ENCODE measurements at regions not wholly inside any gene's neighbourhood (a gene's known extent, or its start where the extent isn't known, plus 50 kb on each side); places are given as distances from the start of the nearest gene placed in this dataset.

- WGBS, 2 donors: 58 to 76% methylated on average over 7 to 10 of the region's 10 CpGs
- H3K4me1 ChIP-seq: no peaks in the 10 kb centered on the region
- H3K27me3 ChIP-seq: no peaks in the 10 kb centered on the region
- no peak for TF ChIP-seq CTCF (IDR thresholded peaks at IDR 0.05)
- no peak for TF ChIP-seq POLR2A (IDR thresholded peaks at IDR 0.05)
- H3K27ac ChIP-seq: no peak overlapping the region
- DNase-seq: peak; percentile 45
- H3K36me3 ChIP-seq (ENCODE audit: low read depth, missing control alignments): no peaks in the 10 kb centered on the region
- no peaks in the 10 kb centered on the region for H3K9me3 ChIP-seq
- intact Hi-C loops (cut with DNase I; ENCODE audit: low total_unique reads): no loop called here
- H3K4me3 ChIP-seq: no peak overlapping the region
Observed at GRCh38 chr10:42960991-42961795, 115.7 kb upstream of the RET start.

GRCh38 chr10:42961796-42962109 lies 115.1 kb upstream of the RET start:
- no peak overlapping the region for H3K27ac ChIP-seq
- 58 to 80% methylated on average over 1 to 6 of the region's 6 CpGs for WGBS, 2 donors

GRCh38 chr10:42962110-42962901 lies 114.6 kb upstream of the RET start:
- no peak for DNase-seq
- H3K27ac ChIP-seq: no peak overlapping the region
- no peak for TF ChIP-seq POLR2A (IDR thresholded peaks at IDR 0.05)
- intact Hi-C loops (cut with DNase I; ENCODE audit: low total_unique reads): no loop called here
- no peaks in the 10 kb centered on the region for H3K36me3 ChIP-seq (ENCODE audit: low read depth, missing control alignments)
- no peak overlapping the region for H3K4me3 ChIP-seq
- H3K4me1 ChIP-seq: no peaks in the 10 kb centered on the region
- no peaks in the 10 kb centered on the region for H3K9me3 ChIP-seq
- 51 to 64% methylated on average over 2 to 16 of the region's 16 CpGs for WGBS, 2 donors
- H3K27me3 ChIP-seq: no peaks in the 10 kb centered on the region

More at GRCh38 chr10:42961796-42962109, 115.1 kb upstream of the RET start:
- Histone ChIP-seq H3K4me3 (no peak overlapping the region), H3K4me1 (no peaks in the 10 kb centered on the region), H3K9me3 (no peaks in the 10 kb centered on the region), H3K27me3 (no peaks in the 10 kb centered on the region), H3K36me3 (ENCODE audit: low read depth, missing control alignments) (no peaks in the 10 kb centered on the region)
- TF ChIP-seq POLR2A (IDR thresholded peaks at IDR 0.05): no peak
- no peak for TF ChIP-seq CTCF (IDR thresholded peaks at IDR 0.05)
- DNase-seq: no peak
- intact Hi-C loops (cut with DNase I; ENCODE audit: low total_unique reads): no loop called here

DNA sequence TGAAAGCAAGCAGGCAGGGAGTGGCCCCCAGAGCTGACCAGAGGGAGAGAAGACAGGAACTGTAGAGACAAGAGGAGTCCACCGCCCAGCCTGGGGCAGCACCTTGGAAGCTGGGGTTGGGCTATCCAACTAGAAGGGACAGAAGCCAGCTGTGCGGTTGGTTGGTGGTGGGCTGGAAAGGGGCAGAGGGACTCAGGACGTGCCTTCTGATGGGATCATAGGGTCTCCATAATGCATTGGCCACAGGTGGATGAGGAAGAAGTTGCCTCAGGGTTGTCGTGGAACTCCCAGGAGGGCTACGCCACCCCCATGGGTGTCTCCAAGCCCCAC lies 114.0 kb upstream of the RET start:
- Histone ChIP-seq H3K9me3 (no peaks in the 10 kb centered on the region), H3K4me1 (no peaks in the 10 kb centered on the region), H3K27ac (no peak overlapping the region), H3K36me3 (ENCODE audit: low read depth, missing control alignments) (no peaks in the 10 kb centered on the region), H3K27me3 (no peaks in the 10 kb centered on the region), H3K4me3 (no peak overlapping the region)
- 92 to 97% methylated on average over 4 to 5 of the region's 5 CpGs for WGBS, 2 donors
- no peak for DNase-seq
- TF ChIP-seq POLR2A (IDR thresholded peaks at IDR 0.05): no peak
- no peak for TF ChIP-seq CTCF (IDR thresholded peaks at IDR 0.05)
- intact Hi-C loops (cut with DNase I; ENCODE audit: low total_unique reads): no loop called here

GRCh38 chr10:42963312-42963711 lies 113.6 kb upstream of the RET start:
- intact Hi-C loops (cut with DNase I; ENCODE audit: low total_unique reads): no loop called here
- no peaks in the 10 kb centered on the region for H3K9me3 ChIP-seq
- no peak overlapping the region for H3K27ac ChIP-seq
- no peaks in the 10 kb centered on the region for H3K4me1 ChIP-seq
- H3K4me3 ChIP-seq: no peak overlapping the region
- DNase-seq: no peak
- TF ChIP-seq POLR2A (IDR thresholded peaks at IDR 0.05) (no peak), CTCF (IDR thresholded peaks at IDR 0.05) (no peak)
- no peaks in the 10 kb centered on the region for H3K36me3 ChIP-seq (ENCODE audit: low read depth, missing control alignments)
- no peaks in the 10 kb centered on the region for H3K27me3 ChIP-seq
- 72 to 80% methylated on average over 7 of the region's 7 CpGs for WGBS, 2 donors

Data from testis (tissue), 2 donors.